Mesenchymal stem cell (in vitro differentiated cells and primary cell): ENCODE measurements at regions not wholly inside any gene's neighbourhood (a gene's known extent, or its start where the extent isn't known, plus 50 kb on each side); places are given as distances from the start of the nearest gene placed in this dataset.

ENCODE experiments used
- DNase-seq: peaks from one replicate; pipeline ENCODE4 v3.0.0-alpha.2; 2013
- H2AFZ ChIP-seq: one replicate; pipeline ENCODE4 v1.6.1; 2013; ENCODE audit warnings: low read depth, mild to moderate bottlenecking, control low read depth, inconsistent platforms, low read length, moderate library complexity
- H2AK5ac ChIP-seq: 2 replicates; pipeline ENCODE4 v1.6.1; 2013; ENCODE audit warnings: low read length, moderate library complexity, mild to moderate bottlenecking, inconsistent platforms; ENCODE audit not compliant: severe bottlenecking
- H2BK120ac ChIP-seq: one replicate; pipeline ENCODE4 v1.6.1; 2013; ENCODE audit warnings: low read depth, mild to moderate bottlenecking, inconsistent platforms, low read length, moderate library complexity
- H2BK12ac ChIP-seq, 2 experiments: one replicate each; pipeline ENCODE4 v1.6.1; 2013; ENCODE audit warnings: inconsistent platforms in 2 of 2, low read length in 2 of 2, mild to moderate bottlenecking in 2 of 2, moderate library complexity in 2 of 2, control low read depth in 1 of 2
- H2BK15ac ChIP-seq: one replicate; pipeline ENCODE4 v1.6.1; 2013; ENCODE audit warnings: mild to moderate bottlenecking, low read depth, inconsistent platforms; ENCODE audit not compliant: poor library complexity, severe bottlenecking
- H2BK5ac ChIP-seq: 2 replicates; pipeline ENCODE4 v1.6.1; 2013; ENCODE audit warnings: low read depth, mild to moderate bottlenecking, low read length, control low read depth, inconsistent platforms; ENCODE audit not compliant: poor library complexity, severe bottlenecking
- H3K14ac ChIP-seq, 2 experiments: one replicate each; pipeline ENCODE4 v1.6.1; 2013; ENCODE audit warnings: inconsistent platforms in 2 of 2, low read length in 2 of 2, control low read depth in 1 of 2, mild to moderate bottlenecking in 1 of 2, moderate library complexity in 1 of 2
- H3K18ac ChIP-seq, 2 experiments: one replicate each; pipeline ENCODE4 v1.6.1; 2013; ENCODE audit warnings: inconsistent platforms in 2 of 2, low read length in 2 of 2, control low read depth in 1 of 2, low read depth in 1 of 2, mild to moderate bottlenecking in 1 of 2
- H3K23ac ChIP-seq, 2 experiments: one replicate each; pipeline ENCODE4 v1.6.1; 2013; ENCODE audit warnings: inconsistent platforms in 2 of 2, low read length in 2 of 2, mild to moderate bottlenecking in 2 of 2, moderate library complexity in 2 of 2, control low read depth in 1 of 2
- H3K27ac ChIP-seq: 2 replicates; pipeline ENCODE4 v1.5.1; 2013; ENCODE audit warnings: mild to moderate bottlenecking, moderate library complexity, low read length, control low read depth, inconsistent platforms; ENCODE audit not compliant: poor library complexity, severe bottlenecking
- H3K27me3 ChIP-seq, 2 experiments: 2 replicates each; pipeline versions ENCODE4 v1.6.1 to v1.7.0; 2013; ENCODE audit warnings: low read length in 2 of 2, mild to moderate bottlenecking in 2 of 2, moderate library complexity in 2 of 2, control low read depth in 1 of 2, inconsistent platforms in 1 of 2; ENCODE audit not compliant: control insufficient read depth in 1 of 2, insufficient read depth in 1 of 2
- H3K36me3 ChIP-seq, 2 experiments: 2 replicates each; pipeline versions ENCODE4 v1.6.1 to v1.7.0; 2013; ENCODE audit warnings: low read length in 2 of 2, control low read depth in 1 of 2, inconsistent platforms in 1 of 2, low read depth in 1 of 2, mild to moderate bottlenecking in 1 of 2; ENCODE audit not compliant: insufficient read depth in 2 of 2, control insufficient read depth in 1 of 2
- H3K4ac ChIP-seq, 2 experiments: one replicate each; pipeline ENCODE4 v1.6.1; 2013; ENCODE audit warnings: inconsistent platforms in 2 of 2, low read length in 2 of 2, mild to moderate bottlenecking in 2 of 2, moderate library complexity in 2 of 2, control low read depth in 1 of 2, low read depth in 1 of 2
- H3K4me1 ChIP-seq: 2 replicates; pipeline ENCODE4 v1.6.1; 2013; ENCODE audit warnings: low read depth, low read length, control low read depth; ENCODE audit not compliant: control insufficient read depth, insufficient read depth
- H3K4me2 ChIP-seq: 2 replicates; pipeline ENCODE4 v1.6.1; 2013; ENCODE audit warnings: low read length, mild to moderate bottlenecking, inconsistent platforms; ENCODE audit not compliant: poor library complexity, severe bottlenecking
- H3K4me3 ChIP-seq, 2 experiments: 2 replicates each; pipeline versions ENCODE4 v1.5.1 to v1.7.0; 2013; ENCODE audit warnings: low read length in 2 of 2, mild to moderate bottlenecking in 2 of 2, control low read depth in 1 of 2, low read depth in 1 of 2; ENCODE audit not compliant: insufficient read depth in 1 of 2
- H3K79me1 ChIP-seq: replicated peaks from 2 replicates; pipeline ENCODE4 v1.6.1; 2013; ENCODE audit warnings: mild to moderate bottlenecking, control low read depth, low read length, inconsistent platforms; ENCODE audit not compliant: poor library complexity, severe bottlenecking
- H3K9ac ChIP-seq: 2 replicates; pipeline ENCODE4 v1.7.0; 2013; ENCODE audit warnings: mild to moderate bottlenecking, low read length, moderate library complexity
- H3K9me3 ChIP-seq: 2 replicates; pipeline ENCODE4 v1.7.0; 2013; ENCODE audit warnings: mild to moderate bottlenecking, low read length; ENCODE audit not compliant: control insufficient read depth
- H4K8ac ChIP-seq: one replicate; pipeline ENCODE4 v1.6.1; 2013; ENCODE audit warnings: inconsistent platforms, mild to moderate bottlenecking, low read length, moderate library complexity
- H4K91ac ChIP-seq: one replicate; pipeline ENCODE4 v1.6.1; 2013; ENCODE audit warnings: mild to moderate bottlenecking, low read length, inconsistent platforms
- whole genome bisulfite sequencing: methylation state at CpG from one replicate; pipeline ENCODE4 v1.1.7; 2013; ENCODE audit warnings: mixed read lengths; 5-methylcytosine and 5-hydroxymethylcytosine counted together

DNA sequence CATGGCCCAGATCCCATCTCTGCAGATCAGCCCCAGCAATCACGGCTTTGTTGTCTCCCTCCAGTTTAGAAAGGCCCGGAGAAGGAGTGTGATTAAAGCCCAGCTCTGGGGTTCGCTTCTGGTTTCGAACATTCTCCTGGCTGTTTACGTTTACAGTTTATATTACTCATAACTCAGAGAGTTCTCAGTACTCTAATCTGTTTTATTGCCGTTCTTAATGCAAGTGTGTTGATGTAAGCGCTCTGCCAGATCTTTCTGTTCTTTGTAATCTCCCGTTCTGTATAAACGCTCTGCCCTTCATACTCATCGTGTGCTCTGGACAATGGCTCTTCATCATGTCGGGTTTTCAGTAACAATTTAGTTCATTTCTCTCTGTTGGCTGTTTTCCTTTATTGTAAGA lies 82.5 kb upstream of the PRNP start:
- Histone ChIP-seq H3K79me1 (no peaks in the 10 kb centered on the region), H2BK120ac (no peak overlapping the region), H3K9ac (no peak overlapping the region), H3K27ac (no peak overlapping the region), H3K4me2 (no peak overlapping the region), H3K14ac (no peak overlapping the region), H3K4ac (no peak overlapping the region), H3K4me3 (no peak overlapping the region), H2BK5ac (no peak overlapping the region), H2AK5ac (no peak overlapping the region), H2AFZ (no peak overlapping the region), H3K27me3 (peaks cover 0 to 31% of the 10 kb centered on the region in 2 experiments), H2BK12ac (no peak overlapping the region), H3K9me3 (no peaks in the 10 kb centered on the region), H3K36me3 (no peaks in the 10 kb centered on the region), H3K18ac (no peak overlapping the region), H2BK15ac (no peak overlapping the region), H4K8ac (no peak overlapping the region), H3K23ac (no peak overlapping the region), H4K91ac (no peak overlapping the region), H3K4me1 (peaks cover 2% of the 10 kb centered on the region)
- DNase-seq, result peak; percentile 87
- WGBS, result 44% methylated on average over 9 of the region's 11 CpGs

DNA sequence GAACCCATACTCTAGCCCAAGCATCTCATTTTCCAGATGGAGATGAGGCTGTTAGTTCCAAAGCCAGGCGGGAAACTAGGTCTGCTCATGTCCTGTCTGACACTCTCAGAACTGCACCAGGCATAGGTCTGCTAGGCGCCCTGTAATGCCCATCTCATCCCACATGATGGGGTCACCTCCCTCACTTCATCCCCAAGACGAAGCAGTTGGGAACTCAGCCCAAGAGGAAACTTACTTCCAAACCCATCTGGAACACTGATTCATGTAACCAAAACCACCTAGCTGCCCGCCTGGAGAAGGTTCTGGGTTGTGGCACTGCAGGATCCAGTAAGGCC lies 84.0 kb upstream of the PRNP start:
- Histone ChIP-seq H3K27me3 (peaks cover 0 to 31% of the 10 kb centered on the region in 2 experiments), H3K18ac (peak overlapping the region in 1 of 2 experiments; percentile 44), H3K14ac (no peak overlapping the region), H2BK12ac (no peak overlapping the region), H3K27ac (no peak overlapping the region), H2BK120ac (no peak overlapping the region), H3K9me3 (no peaks in the 10 kb centered on the region), H3K36me3 (no peaks in the 10 kb centered on the region), H3K9ac (no peak overlapping the region), H3K4me1 (peaks cover 2% of the 10 kb centered on the region), H3K79me1 (no peaks in the 10 kb centered on the region), H3K4ac (no peak overlapping the region), H3K23ac (no peak overlapping the region), H3K4me3 (no peak overlapping the region), H2AK5ac (no peak overlapping the region), H2AFZ (no peak overlapping the region), H2BK15ac (peak overlapping the region; percentile 36), H4K8ac (no peak overlapping the region), H4K91ac (peak overlapping the region; percentile 34), H2BK5ac (no peak overlapping the region), H3K4me2 (no peak overlapping the region)
- peak; percentile 16 for DNase-seq
- WGBS, result 82% methylated on average over 4 of the region's 4 CpGs

- Histone ChIP-seq H3K4me2 (no peak overlapping the region), H2BK5ac (no peak overlapping the region), H3K79me1 (no peaks in the 10 kb centered on the region), H3K4me3 (no peak overlapping the region), H3K27me3 (peaks cover 0 to 31% of the 10 kb centered on the region in 2 experiments), H3K9me3 (no peaks in the 10 kb centered on the region), H2BK15ac (peak overlapping the region; percentile 19), H2AK5ac (no peak overlapping the region), H2BK12ac (peak overlapping the region; percentile 3 to 12), H4K91ac (peak overlapping the region; percentile 18), H3K18ac (no peak overlapping the region), H3K14ac (peak overlapping the region in 1 of 2 experiments; percentile 53), H3K23ac (no peak overlapping the region), H2BK120ac (no peak overlapping the region), H3K36me3 (no peaks in the 10 kb centered on the region), H3K9ac (no peak overlapping the region), H4K8ac (no peak overlapping the region), H3K4ac (no peak overlapping the region), H3K27ac (no peak overlapping the region), H2AFZ (no peak overlapping the region), H3K4me1 (peaks cover 2% of the 10 kb centered on the region)
- WGBS, result 84% methylated on average over 6 of the region's 8 CpGs
- peak; percentile 5 for DNase-seq
These were observed 84.5 kb upstream of the PRNP start for GRCh38 chr20:4601630-4602296.

- DNase-seq, result no peak
- peaks cover 1 to 34% of the 10 kb centered on the region in 2 experiments for H3K27me3 ChIP-seq
- no peak overlapping the region for H3K4ac ChIP-seq
- H3K4me1 ChIP-seq, result peaks cover 2% of the 10 kb centered on the region
- no peak overlapping the region for H3K27ac ChIP-seq
- H3K9me3 ChIP-seq, result no peaks in the 10 kb centered on the region
- H3K23ac ChIP-seq, result no peak overlapping the region
- H3K79me1 ChIP-seq, result no peaks in the 10 kb centered on the region
- H3K18ac ChIP-seq, result no peak overlapping the region
- no peak overlapping the region for H4K91ac ChIP-seq
- no peak overlapping the region for H2BK120ac ChIP-seq
- H3K36me3 ChIP-seq, result no peaks in the 10 kb centered on the region
- no peak overlapping the region for H3K4me2 ChIP-seq
- H2AK5ac ChIP-seq, result no peak overlapping the region
- no peak overlapping the region for H3K4me3 ChIP-seq
- no peak overlapping the region for H3K14ac ChIP-seq
- H2BK5ac ChIP-seq, result no peak overlapping the region
- 88% methylated on average over 6 of the region's 6 CpGs for WGBS
- H2BK15ac ChIP-seq, result no peak overlapping the region
- H2AFZ ChIP-seq, result no peak overlapping the region
- H3K9ac ChIP-seq, result no peak overlapping the region
- no peak overlapping the region for H4K8ac ChIP-seq
- no peak overlapping the region for H2BK12ac ChIP-seq
These were observed 85.8 kb upstream of the PRNP start for GRCh38 chr20:4600308-4601014.
